ENCODE measurements at regions not wholly inside any gene's neighbourhood (a gene's known extent, or its start where the extent isn't known, plus 50 kb on each side); places are given as distances from the start of the nearest gene placed in this dataset.

GRCh38 chr1:59025898-59026426 lies 242.1 kb upstream of the JUN start:
- no peak for TF ChIP-seq CREB1 (IDR thresholded peaks at IDR 0.05; ENCODE audit: low read depth)
- TF ChIP-seq TEAD4 (IDR thresholded peaks at IDR 0.05) = no peak
- TF ChIP-seq NFIC (IDR thresholded peaks at IDR 0.05) = no peak
- TF ChIP-seq EP300 (IDR thresholded peaks at IDR 0.05; ENCODE audit: borderline replicate concordance) = no peak
- no peak for TF ChIP-seq EGR1 (IDR thresholded peaks at IDR 0.05)
- no peak for TF ChIP-seq TCF12 (IDR thresholded peaks at IDR 0.05; ENCODE audit: low read depth)
- TF ChIP-seq ZBTB7A (IDR thresholded peaks at IDR 0.05; ENCODE audit: low read depth) = no peak
- TF ChIP-seq YY1 (IDR thresholded peaks at IDR 0.05; ENCODE audit: low read depth) = no peak
- TF ChIP-seq FOXM1 (IDR thresholded peaks at IDR 0.05; ENCODE audit: borderline replicate concordance, low read depth) = no peak
- no peak for TF ChIP-seq USF1 (IDR thresholded peaks at IDR 0.05)
- no peak for TF ChIP-seq MAX (IDR thresholded peaks at IDR 0.05)
- TF ChIP-seq REST (IDR thresholded peaks at IDR 0.05; ENCODE audit: low read depth) = no peak
- no peak for TF ChIP-seq TAF1 (IDR thresholded peaks at IDR 0.05; ENCODE audit: low read depth)

- TF ChIP-seq REST (IDR thresholded peaks at IDR 0.05; ENCODE audit: low read depth) (no peak), NFIC (IDR thresholded peaks at IDR 0.05) (no peak), EGR1 (IDR thresholded peaks at IDR 0.05) (no peak), FOXM1 (IDR thresholded peaks at IDR 0.05; ENCODE audit: borderline replicate concordance, low read depth) (no peak), TCF12 (IDR thresholded peaks at IDR 0.05; ENCODE audit: low read depth) (no peak), ZBTB7A (IDR thresholded peaks at IDR 0.05; ENCODE audit: low read depth) (no peak), YY1 (IDR thresholded peaks at IDR 0.05; ENCODE audit: low read depth) (no peak), MAX (IDR thresholded peaks at IDR 0.05) (no peak), RAD21 (IDR thresholded peaks at IDR 0.05; ENCODE audit: low read depth) (no peak), USF1 (IDR thresholded peaks at IDR 0.05) (no peak), CREB1 (IDR thresholded peaks at IDR 0.05; ENCODE audit: low read depth) (no peak), CEBPB (IDR thresholded peaks at IDR 0.05) (no peak), EP300 (IDR thresholded peaks at IDR 0.05; ENCODE audit: borderline replicate concordance) (no peak), TAF1 (IDR thresholded peaks at IDR 0.05; ENCODE audit: low read depth) (no peak), TEAD4 (IDR thresholded peaks at IDR 0.05) (no peak)
These were observed 242.7 kb upstream of the JUN start for GRCh38 chr1:59026472-59026948.

- TF ChIP-seq TEAD4 (IDR thresholded peaks at IDR 0.05) (no peak), EP300 (IDR thresholded peaks at IDR 0.05; ENCODE audit: borderline replicate concordance) (no peak), FOXM1 (IDR thresholded peaks at IDR 0.05; ENCODE audit: borderline replicate concordance, low read depth) (no peak), YY1 (IDR thresholded peaks at IDR 0.05; ENCODE audit: low read depth) (no peak), CREB1 (IDR thresholded peaks at IDR 0.05; ENCODE audit: low read depth) (no peak), USF1 (IDR thresholded peaks at IDR 0.05) (no peak), TCF12 (IDR thresholded peaks at IDR 0.05; ENCODE audit: low read depth) (no peak), REST (IDR thresholded peaks at IDR 0.05; ENCODE audit: low read depth) (no peak), TAF1 (IDR thresholded peaks at IDR 0.05; ENCODE audit: low read depth) (no peak), EGR1 (IDR thresholded peaks at IDR 0.05) (no peak), RAD21 (IDR thresholded peaks at IDR 0.05; ENCODE audit: low read depth) (no peak), ZBTB7A (IDR thresholded peaks at IDR 0.05; ENCODE audit: low read depth) (no peak), CEBPB (IDR thresholded peaks at IDR 0.05) (no peak), NFIC (IDR thresholded peaks at IDR 0.05) (no peak), MAX (IDR thresholded peaks at IDR 0.05) (no peak)
These were observed 243.3 kb upstream of the JUN start for GRCh38 chr1:59027177-59027576.

Measured in Ishikawa (cell line).